ENCODE measurements at regions not wholly inside any gene's neighbourhood (a gene's known extent, or its start where the extent isn't known, plus 50 kb on each side); places are given as distances from the start of the nearest gene placed in this dataset.

- H3K36me3 Mint-ChIP-seq (ENCODE audit: low read depth): no peaks in the 10 kb centered on the region
- H3K27ac Mint-ChIP-seq (ENCODE audit: unreplicated experiment): no peak overlapping the region
- H3K4me1 Mint-ChIP-seq (ENCODE audit: low read depth): no peaks in the 10 kb centered on the region
- TF ChIP-seq CTCF (IDR thresholded peaks at IDR 0.05): peak; percentile 83
- H3K27me3 Mint-ChIP-seq (ENCODE audit: low read depth): peaks cover 19% of the 10 kb centered on the region
- DNase-seq (ENCODE audit: low spot score): no peak
- H3K4me3 Mint-ChIP-seq (ENCODE audit: unreplicated experiment): no peak overlapping the region
- H3K9me3 Mint-ChIP-seq (ENCODE audit: low read depth): no peaks in the 10 kb centered on the region
These were observed 101.6 kb downstream of the ZPLD1 start for GRCh38 chr3:102536456-102536855.

GRCh38 chr3:102537123-102537522, 102.3 kb downstream of the ZPLD1 start:
- DNase-seq (ENCODE audit: low spot score): no peak
- Mint-ChIP-seq H3K4me3 (ENCODE audit: unreplicated experiment) (no peak overlapping the region), H3K27me3 (ENCODE audit: low read depth) (peaks cover 22% of the 10 kb centered on the region), H3K4me1 (ENCODE audit: low read depth) (no peaks in the 10 kb centered on the region), H3K9me3 (ENCODE audit: low read depth) (no peaks in the 10 kb centered on the region), H3K36me3 (ENCODE audit: low read depth) (no peaks in the 10 kb centered on the region), H3K27ac (ENCODE audit: unreplicated experiment) (no peak overlapping the region)
- TF ChIP-seq CTCF (IDR thresholded peaks at IDR 0.05): no peak

GRCh38 chr3:102544741-102545140, 109.9 kb downstream of the ZPLD1 start:
- no peaks in the 10 kb centered on the region for H3K9me3 Mint-ChIP-seq (ENCODE audit: low read depth)
- TF ChIP-seq CTCF (IDR thresholded peaks at IDR 0.05): no peak
- H3K4me3 Mint-ChIP-seq (ENCODE audit: unreplicated experiment): no peak overlapping the region
- peaks cover 23% of the 10 kb centered on the region for H3K27me3 Mint-ChIP-seq (ENCODE audit: low read depth)
- no peak overlapping the region for H3K27ac Mint-ChIP-seq (ENCODE audit: unreplicated experiment)
- no peak for DNase-seq (ENCODE audit: low spot score)
- H3K36me3 Mint-ChIP-seq (ENCODE audit: low read depth): no peaks in the 10 kb centered on the region
- no peaks in the 10 kb centered on the region for H3K4me1 Mint-ChIP-seq (ENCODE audit: low read depth)

GRCh38 chr3:102545276-102545675, 110.5 kb downstream of the ZPLD1 start:
- Mint-ChIP-seq H3K9me3 (ENCODE audit: low read depth) (no peaks in the 10 kb centered on the region), H3K27me3 (ENCODE audit: low read depth) (peaks cover 23% of the 10 kb centered on the region), H3K4me1 (ENCODE audit: low read depth) (no peaks in the 10 kb centered on the region), H3K4me3 (ENCODE audit: unreplicated experiment) (no peak overlapping the region), H3K36me3 (ENCODE audit: low read depth) (no peaks in the 10 kb centered on the region), H3K27ac (ENCODE audit: unreplicated experiment) (no peak overlapping the region)
- no peak for TF ChIP-seq CTCF (IDR thresholded peaks at IDR 0.05)
- no peak for DNase-seq (ENCODE audit: low spot score)

GRCh38 chr3:102553876-102554275, 119.1 kb downstream of the ZPLD1 start:
- Mint-ChIP-seq H3K4me3 (ENCODE audit: unreplicated experiment) (no peak overlapping the region), H3K27me3 (ENCODE audit: low read depth) (peaks cover 21% of the 10 kb centered on the region), H3K9me3 (ENCODE audit: low read depth) (no peaks in the 10 kb centered on the region), H3K27ac (ENCODE audit: unreplicated experiment) (no peak overlapping the region), H3K36me3 (ENCODE audit: low read depth) (no peaks in the 10 kb centered on the region), H3K4me1 (ENCODE audit: low read depth) (no peaks in the 10 kb centered on the region)
- no peak for TF ChIP-seq CTCF (IDR thresholded peaks at IDR 0.05)
- no peak for DNase-seq (ENCODE audit: low spot score)
